ENCODE measurements at regions not wholly inside any gene's neighbourhood (a gene's known extent, or its start where the extent isn't known, plus 50 kb on each side); places are given as distances from the start of the nearest gene placed in this dataset.
"Not testable (repeated sequence)": the region's sequence is repeated elsewhere in the genome, so short reads cannot be mapped to it uniquely, and the experiment has no call there.

DNA sequence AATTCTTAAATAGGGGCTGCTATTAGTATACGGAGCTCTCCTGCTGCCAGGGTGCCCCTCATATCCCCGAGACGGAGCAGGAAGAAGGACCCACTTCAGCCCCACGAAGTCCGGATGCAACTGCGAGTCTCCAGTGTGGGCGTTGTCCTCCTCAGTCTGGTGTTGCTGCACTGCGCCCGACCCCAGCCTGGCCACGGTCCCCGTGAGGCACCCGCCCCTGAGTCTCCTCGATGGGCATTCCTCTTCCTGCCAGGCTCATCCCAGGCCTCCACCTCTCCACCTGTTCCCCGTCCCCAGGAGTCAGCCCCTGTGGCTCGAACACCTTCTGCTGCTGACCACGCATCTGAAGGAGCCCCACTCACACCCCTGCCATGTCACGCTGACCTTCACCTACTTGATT lies 68.1 kb upstream of the SFSWAP start:
- DNase-seq = no peak

DNA sequence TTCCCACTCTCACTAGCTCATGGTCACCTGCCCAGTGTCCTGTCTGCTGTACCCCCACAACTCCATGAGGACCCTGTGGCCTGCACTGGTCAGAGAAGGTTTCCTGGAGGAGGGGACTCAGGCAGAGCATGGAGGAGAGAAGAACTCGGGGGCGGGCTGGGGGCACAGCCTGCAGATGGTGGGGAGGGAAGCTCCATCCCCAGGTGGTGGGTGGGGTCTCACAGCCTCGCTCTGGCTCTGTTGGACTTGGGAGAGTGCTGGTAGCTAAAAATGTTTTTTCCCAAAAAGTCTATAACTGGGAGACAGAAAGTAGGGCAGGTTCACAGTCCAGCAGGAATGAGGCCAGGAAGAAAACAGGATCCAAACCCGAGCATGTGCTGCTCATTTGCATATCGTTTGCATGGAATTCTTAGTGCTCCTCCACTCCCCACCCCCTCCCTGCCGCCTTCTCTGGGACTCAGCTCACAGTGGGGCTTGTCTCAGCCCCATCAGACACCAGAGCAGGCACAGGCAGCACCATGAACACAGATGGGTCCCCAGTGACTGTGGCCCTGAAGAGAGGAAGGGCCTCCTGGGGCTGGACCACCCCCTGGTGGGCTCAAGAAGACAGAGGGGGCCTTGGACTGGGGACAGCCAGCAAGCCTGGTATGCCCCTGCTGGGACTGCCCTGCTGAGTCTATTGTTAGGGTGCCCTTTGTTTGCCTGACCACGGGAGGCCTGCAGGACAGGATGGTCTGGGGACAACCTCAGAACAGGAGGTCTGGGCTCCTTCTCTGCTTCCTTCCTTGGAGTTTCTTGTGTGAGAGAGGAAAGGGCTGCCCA lies 67.0 kb upstream of the SFSWAP start:
- DNase-seq = no peak

DNA sequence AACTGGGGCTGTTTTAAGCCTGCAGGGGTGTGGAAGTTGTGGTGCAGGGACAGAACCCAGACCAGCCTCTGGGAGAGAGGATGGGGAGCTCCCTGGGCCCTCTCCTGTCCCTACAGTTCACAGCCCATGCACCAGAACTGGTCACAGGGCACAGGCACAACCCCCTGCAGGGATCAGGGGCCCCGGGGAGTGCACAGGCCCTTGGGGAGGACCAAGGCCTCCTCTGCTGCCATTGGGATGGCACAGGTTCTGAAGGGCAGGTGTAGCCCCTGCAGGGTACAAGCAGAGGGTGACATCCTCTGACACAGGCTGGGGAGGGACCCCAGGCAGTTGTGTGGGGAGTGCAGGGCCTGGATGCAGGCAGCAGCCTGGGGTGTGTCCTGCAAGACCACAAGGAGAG lies 66.4 kb upstream of the SFSWAP start:
- DNase-seq = no peak

DNA sequence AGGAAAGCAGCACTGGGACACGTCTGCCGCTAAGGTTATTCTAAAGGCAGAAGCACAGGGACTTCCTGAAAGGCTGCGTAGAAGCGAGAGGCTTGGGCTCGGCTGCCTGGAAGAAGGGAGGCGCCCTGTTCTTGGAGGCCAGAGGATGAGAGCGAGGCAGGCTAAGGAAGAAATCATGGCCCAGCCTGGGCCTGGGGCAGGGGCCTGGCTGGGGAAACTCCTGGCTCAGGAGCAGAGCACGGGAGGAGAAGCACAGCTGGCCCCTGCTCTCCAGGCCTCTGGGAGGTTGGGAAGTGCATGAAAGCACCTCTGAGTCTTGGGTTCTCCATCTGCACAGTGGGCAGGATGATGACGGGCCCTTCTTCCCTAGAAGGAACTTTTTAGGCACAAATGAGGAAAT lies 66.0 kb upstream of the SFSWAP start:
- DNase-seq = not testable (repeated sequence)

- DNase-seq = not testable (repeated sequence)
These were observed 65.3 kb upstream of the SFSWAP start for GRCh38 chr12:131645557-131645956.

DNA sequence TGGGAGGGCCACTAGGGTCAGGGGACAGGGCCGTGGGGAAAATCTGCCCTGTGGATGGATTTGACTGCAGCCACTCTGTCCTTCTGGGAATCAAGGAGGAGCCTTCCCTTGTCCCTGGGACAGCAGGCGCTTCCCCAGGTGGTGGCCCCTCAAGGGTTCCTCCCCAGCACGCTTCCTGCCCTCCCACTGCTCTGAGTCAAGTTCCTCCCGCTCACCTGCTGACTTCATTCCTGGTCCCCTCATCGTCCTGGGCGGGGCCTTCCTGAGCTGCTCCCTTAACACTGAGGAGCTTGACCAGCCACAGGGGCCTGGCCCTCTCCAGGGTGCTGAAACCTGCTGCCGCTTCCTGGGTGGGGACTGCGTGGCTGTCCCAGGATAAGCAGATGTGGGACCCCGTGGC lies 64.4 kb upstream of the SFSWAP start:
- DNase-seq = not testable (repeated sequence)

DNA sequence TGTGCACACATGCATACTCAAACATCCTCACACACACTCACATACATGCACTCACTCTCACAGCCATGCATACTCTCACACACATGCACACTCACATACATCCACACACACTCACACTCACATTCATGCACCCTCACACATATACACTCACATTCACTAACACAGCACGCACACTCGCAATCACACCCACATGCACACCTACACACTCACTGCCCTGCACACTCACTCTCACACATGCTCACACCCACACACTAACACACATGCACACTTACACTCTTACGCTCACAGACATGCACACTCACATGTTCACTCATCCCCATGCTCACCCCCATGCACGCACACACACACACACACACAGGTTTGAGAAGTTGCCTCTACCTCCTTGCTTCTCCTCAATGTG lies 63.2 kb upstream of the SFSWAP start:
- no peak for DNase-seq

- DNase-seq = not testable (repeated sequence)
These were observed 55.3 kb upstream of the SFSWAP start for GRCh38 chr12:131655469-131656174.

- not testable (repeated sequence) for DNase-seq
These were observed 54.1 kb upstream of the SFSWAP start for GRCh38 chr12:131656796-131657195.

- not testable (repeated sequence) for DNase-seq
These were observed 52.3 kb upstream of the SFSWAP start for GRCh38 chr12:131658605-131659004.

GRCh38 chr12:131659484-131659883 lies 51.4 kb upstream of the SFSWAP start:
- not testable (repeated sequence) for DNase-seq

DNA sequence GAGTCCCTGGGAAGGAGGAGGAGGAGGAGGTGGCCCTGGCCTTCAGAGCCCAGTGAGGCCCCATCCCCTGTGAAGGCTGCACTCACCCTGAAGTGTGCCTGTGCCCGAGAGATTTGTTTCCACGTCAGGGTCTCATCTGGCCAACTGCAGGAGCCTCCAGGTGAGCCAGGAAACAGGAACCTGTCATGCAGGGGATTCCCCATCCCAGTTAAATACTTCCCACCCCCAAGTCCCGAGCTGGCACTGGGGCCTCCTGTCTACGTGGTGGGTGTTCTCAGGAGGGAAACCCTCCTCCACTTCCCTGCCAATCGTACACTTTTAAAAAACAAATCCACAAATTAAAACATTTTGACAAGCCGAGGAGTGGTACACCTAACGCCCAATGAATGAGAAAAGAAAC lies 50.9 kb upstream of the SFSWAP start:
- not testable (repeated sequence) for DNase-seq

- not testable (repeated sequence) for DNase-seq
These were observed 50.5 kb upstream of the SFSWAP start for GRCh38 chr12:131660401-131660800.

Measured in activated naive CD4-positive, alpha-beta T cell (primary cell).